ENCODE measurements at regions not wholly inside any gene's neighbourhood (a gene's known extent, or its start where the extent isn't known, plus 50 kb on each side); places are given as distances from the start of the nearest gene placed in this dataset.
A peak's percentile ranks its signal among the peaks of the same experiment; 100 is the strongest.

GRCh38 chr7:88095-88926 lies 104.1 kb upstream of the FAM20C start:
- no peaks in the 10 kb centered on the region for H3K36me3 Mint-ChIP-seq
- H3K4me3 Mint-ChIP-seq: no peak overlapping the region
- no peak for DNase-seq
- peaks cover 0 to 1% (median 0%) of the 10 kb centered on the region in 6 donors for H3K9me3 Mint-ChIP-seq
- H3K4me1 Mint-ChIP-seq: peaks cover 14 to 17% of the 10 kb centered on the region in 2 donors
- H3K27ac Mint-ChIP-seq: no peak overlapping the region
- H3K27me3 Mint-ChIP-seq (ENCODE audit: low read depth in 3 of 3): peaks cover 0 to 4% (median 1%) of the 10 kb centered on the region in 3 donors

GRCh38 chr7:88927-89231 lies 103.5 kb upstream of the FAM20C start:
- Mint-ChIP-seq H3K27ac (peak overlapping the region in 1 of 6 donors; percentile 65), H3K9me3 (peaks cover 0 to 1% (median 0%) of the 10 kb centered on the region in 6 donors), H3K27me3 (ENCODE audit: low read depth in 3 of 3) (peaks cover 0 to 4% (median 1%) of the 10 kb centered on the region in 3 donors), H3K4me1 (peaks cover 14 to 17% of the 10 kb centered on the region in 2 donors), H3K36me3 (no peaks in the 10 kb centered on the region), H3K4me3 (no peak overlapping the region)
- no peak for DNase-seq

- peaks cover 14 to 17% of the 10 kb centered on the region in 2 donors for H3K4me1 Mint-ChIP-seq
- H3K4me3 Mint-ChIP-seq: peak overlapping the region in 1 of 5 donors; percentile 2
- peaks cover 0 to 1% (median 0%) of the 10 kb centered on the region in 6 donors for H3K9me3 Mint-ChIP-seq
- no peaks in the 10 kb centered on the region for H3K36me3 Mint-ChIP-seq
- peaks cover 0 to 4% (median 1%) of the 10 kb centered on the region in 3 donors for H3K27me3 Mint-ChIP-seq (ENCODE audit: low read depth in 3 of 3)
- peak overlapping the region in 1 of 6 donors; percentile 65 for H3K27ac Mint-ChIP-seq
- no peak for DNase-seq
Measured at GRCh38 chr7:89232-90019, 102.9 kb upstream of the FAM20C start.

GRCh38 chr7:90111-91063 lies 102.0 kb upstream of the FAM20C start:
- Mint-ChIP-seq H3K9me3 (peaks cover 0 to 1% (median 0%) of the 10 kb centered on the region in 6 donors), H3K27me3 (ENCODE audit: low read depth in 3 of 3) (peaks cover 0 to 2% (median 1%) of the 10 kb centered on the region in 3 donors), H3K4me3 (peak overlapping the region in 1 of 5 donors; percentile 2), H3K27ac (no peak overlapping the region), H3K36me3 (no peaks in the 10 kb centered on the region), H3K4me1 (peaks cover 14 to 17% of the 10 kb centered on the region in 2 donors)
- no peak for DNase-seq

DNA sequence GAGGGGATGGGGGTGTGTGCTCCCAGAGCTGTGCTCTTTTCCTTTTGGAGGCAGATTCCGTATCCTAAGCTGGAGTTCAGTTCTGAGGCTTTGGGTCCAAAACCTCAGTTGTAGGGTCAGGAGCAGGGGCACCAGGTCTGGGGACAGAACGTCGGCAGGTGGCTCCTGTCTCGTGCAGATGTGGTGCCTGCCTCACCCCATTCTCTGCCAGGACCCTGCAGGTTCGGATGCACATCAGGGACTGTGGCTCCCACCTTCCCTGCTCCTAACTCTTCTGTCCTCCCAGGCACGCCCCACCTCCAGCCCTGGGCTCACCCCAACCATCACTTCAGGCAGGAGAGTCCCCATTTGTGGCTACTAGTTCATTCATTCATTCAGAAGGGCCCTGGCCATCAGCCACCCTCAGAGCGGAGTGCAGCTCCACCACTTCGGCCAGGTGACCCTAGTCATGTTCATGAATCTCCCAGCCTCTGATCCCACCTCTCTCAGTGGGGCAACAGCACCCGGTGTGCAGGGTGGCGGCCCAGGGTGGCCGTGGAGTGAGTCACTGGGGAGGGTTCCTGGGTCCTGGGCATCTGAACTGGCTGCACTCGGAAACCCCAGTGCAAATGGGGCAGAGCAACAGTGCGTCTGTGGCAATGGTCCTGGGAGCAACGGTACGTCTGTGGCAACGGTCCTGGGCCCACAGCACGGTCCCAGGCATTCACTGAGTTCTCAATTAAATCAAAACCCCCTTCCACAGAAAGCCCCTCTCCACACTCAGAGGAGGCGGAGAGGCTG lies 100.8 kb upstream of the FAM20C start:
- H3K27ac Mint-ChIP-seq: no peak overlapping the region
- DNase-seq: no peak
- no peak overlapping the region for H3K4me3 Mint-ChIP-seq
- H3K27me3 Mint-ChIP-seq (ENCODE audit: low read depth in 3 of 3): peaks cover 0 to 2% (median 1%) of the 10 kb centered on the region in 3 donors
- peaks cover 14 to 17% of the 10 kb centered on the region in 2 donors for H3K4me1 Mint-ChIP-seq
- H3K9me3 Mint-ChIP-seq: no peaks in the 10 kb centered on the region
- H3K36me3 Mint-ChIP-seq: no peaks in the 10 kb centered on the region

DNA sequence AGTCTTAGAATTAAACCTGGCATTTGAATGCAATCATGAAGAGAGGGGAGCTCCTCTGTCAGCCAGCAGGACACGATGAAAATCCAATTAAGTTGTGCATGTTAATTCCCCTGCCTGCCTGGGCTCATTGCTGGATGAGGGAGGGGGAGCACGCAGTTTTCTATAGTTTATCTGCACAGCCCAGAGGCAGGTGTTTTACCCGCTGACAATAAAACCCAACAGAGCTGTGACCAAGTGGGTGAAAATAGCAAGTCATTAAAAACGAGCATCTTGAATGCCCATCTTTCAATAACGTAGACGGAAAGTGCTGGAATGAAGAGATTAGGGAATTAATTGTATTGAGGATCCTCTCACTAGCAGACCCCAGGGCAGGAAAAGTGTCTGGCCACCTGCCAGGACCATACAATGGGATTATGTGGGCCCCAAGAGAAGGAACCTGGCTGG lies 100.1 kb upstream of the FAM20C start:
- DNase-seq: no peak
- Mint-ChIP-seq H3K4me3 (no peak overlapping the region), H3K36me3 (no peaks in the 10 kb centered on the region), H3K4me1 (peaks cover 14 to 17% of the 10 kb centered on the region in 2 donors), H3K9me3 (no peaks in the 10 kb centered on the region), H3K27me3 (ENCODE audit: low read depth in 3 of 3) (peaks cover 0 to 2% (median 1%) of the 10 kb centered on the region in 3 donors), H3K27ac (no peak overlapping the region)

DNA sequence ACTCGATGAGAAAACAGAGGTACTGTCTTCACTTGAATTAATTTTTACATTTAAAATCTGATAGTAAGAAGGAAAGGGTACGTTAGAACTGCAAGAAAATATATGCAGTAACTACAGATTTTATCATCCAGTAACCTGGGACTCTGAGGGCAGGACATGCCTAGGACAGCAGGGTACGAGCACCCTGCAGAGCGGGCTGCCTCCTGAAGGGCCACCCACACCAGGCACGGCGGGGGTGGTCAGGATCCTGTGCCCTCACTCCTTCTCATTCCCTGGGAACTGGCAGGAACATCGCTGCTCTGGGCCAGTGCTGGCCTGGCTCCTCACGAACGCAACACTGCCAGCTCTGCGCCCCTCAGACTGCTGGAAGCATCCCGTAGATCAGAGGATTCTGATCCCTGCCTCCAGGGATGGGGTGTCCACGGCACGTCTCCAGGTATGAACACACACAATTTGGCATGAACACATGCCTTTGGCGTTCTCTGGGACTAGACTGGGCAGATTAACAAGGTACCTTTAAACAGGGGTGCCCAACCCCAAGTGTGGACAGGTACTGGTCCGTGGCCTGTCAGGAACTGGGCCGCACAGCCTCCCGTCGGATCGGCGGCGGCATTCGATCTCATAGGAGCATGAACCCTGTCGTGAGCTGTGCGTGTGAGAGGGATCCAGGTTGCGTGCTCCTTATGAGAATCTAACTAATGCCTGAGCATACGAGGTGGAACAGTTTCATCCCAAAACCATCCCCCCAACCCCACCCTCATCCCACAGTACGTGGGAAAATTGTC lies 99.3 kb upstream of the FAM20C start:
- Mint-ChIP-seq H3K4me3 (no peak overlapping the region), H3K27ac (no peak overlapping the region), H3K36me3 (no peaks in the 10 kb centered on the region), H3K9me3 (peaks cover 0 to 2% (median 0%) of the 10 kb centered on the region in 6 donors), H3K27me3 (ENCODE audit: low read depth in 3 of 3) (peaks cover 1 to 3% (median 2%) of the 10 kb centered on the region in 3 donors), H3K4me1 (peaks cover 14 to 17% of the 10 kb centered on the region in 2 donors)
- DNase-seq: no peak

- Mint-ChIP-seq H3K4me3 (no peak overlapping the region), H3K27ac (no peak overlapping the region)
Measured at GRCh38 chr7:94251-94801, 98.0 kb upstream of the FAM20C start.

GRCh38 chr7:95180-95862 lies 97.0 kb upstream of the FAM20C start:
- Mint-ChIP-seq H3K36me3 (no peaks in the 10 kb centered on the region), H3K27me3 (ENCODE audit: low read depth in 3 of 3) (peaks cover 0 to 6% (median 2%) of the 10 kb centered on the region in 3 donors)
- DNase-seq: no peak

More at GRCh38 chr7:94251-94801, 98.0 kb upstream of the FAM20C start:
- Mint-ChIP-seq H3K9me3 (peaks cover 0 to 9% (median 0%) of the 10 kb centered on the region in 6 donors), H3K4me1 (peaks cover 8 to 11% of the 10 kb centered on the region in 2 donors), H3K36me3 (no peaks in the 10 kb centered on the region), H3K27me3 (ENCODE audit: low read depth in 3 of 3) (peaks cover 0 to 3% (median 2%) of the 10 kb centered on the region in 3 donors)
- no peak for DNase-seq

GRCh38 chr7:95863-96260 lies 96.5 kb upstream of the FAM20C start:
- H3K27me3 Mint-ChIP-seq (ENCODE audit: low read depth in 3 of 3): peaks cover 0 to 6% (median 2%) of the 10 kb centered on the region in 3 donors
- H3K9me3 Mint-ChIP-seq: peaks cover 0 to 9% (median 0%) of the 10 kb centered on the region in 6 donors
- H3K4me1 Mint-ChIP-seq: peaks cover 0 to under 1% of the 10 kb centered on the region in 2 donors
- no peaks in the 10 kb centered on the region for H3K36me3 Mint-ChIP-seq
- no peak overlapping the region for H3K4me3 Mint-ChIP-seq
- H3K27ac Mint-ChIP-seq: no peak overlapping the region
- no peak for DNase-seq

More at GRCh38 chr7:95180-95862, 97.0 kb upstream of the FAM20C start:
- H3K4me1 Mint-ChIP-seq: peaks cover 4 to 5% of the 10 kb centered on the region in 2 donors
- no peak overlapping the region for H3K4me3 Mint-ChIP-seq
- H3K9me3 Mint-ChIP-seq: peaks cover 0 to 9% (median 0%) of the 10 kb centered on the region in 6 donors
- no peak overlapping the region for H3K27ac Mint-ChIP-seq

GRCh38 chr7:96861-97260 lies 95.5 kb upstream of the FAM20C start:
- no peaks in the 10 kb centered on the region for H3K36me3 Mint-ChIP-seq
- H3K4me3 Mint-ChIP-seq: no peak overlapping the region
- peaks cover 0 to 9% (median 0%) of the 10 kb centered on the region in 6 donors for H3K9me3 Mint-ChIP-seq
- H3K4me1 Mint-ChIP-seq: no peaks in the 10 kb centered on the region
- DNase-seq: no peak
- peaks cover under 1 to 6% (median 6%) of the 10 kb centered on the region in 3 donors for H3K27me3 Mint-ChIP-seq (ENCODE audit: low read depth in 3 of 3)
- H3K27ac Mint-ChIP-seq: no peak overlapping the region
